HG03558 (cell line): ENCODE measurements at regions not wholly inside any gene's neighbourhood (a gene's known extent, or its start where the extent isn't known, plus 50 kb on each side); places are given as distances from the start of the nearest gene placed in this dataset.
"Not testable (repeated sequence)": the region's sequence is repeated elsewhere in the genome, so short reads cannot be mapped to it uniquely, and the experiment has no call there.

Source experiments
- ATAC-seq: cut with Tn5 transposase; IDR thresholded peaks from one replicate; pipeline ENCODE4 v1.9.1; 2021; ENCODE audit warnings: moderate number of reproducible peaks; ENCODE audit not compliant: unreplicated experiment; ENCODE audit errors: extremely low read depth

- ATAC-seq, result peak; percentile 83
Observed at GRCh38 chr5:169416583-169417196, 115.8 kb upstream of the SLIT3 start.

- no peak for ATAC-seq
Observed at GRCh38 chr5:169415948-169416347, 115.0 kb upstream of the SLIT3 start.

GRCh38 chr5:169415371-169415770, 114.4 kb upstream of the SLIT3 start:
- ATAC-seq, result no peak

- ATAC-seq, result no peak
Observed at GRCh38 chr5:169413416-169413815, 112.5 kb upstream of the SLIT3 start.

GRCh38 chr5:169412831-169413230, 111.9 kb upstream of the SLIT3 start:
- no peak for ATAC-seq

GRCh38 chr5:169411786-169412430, 111.0 kb upstream of the SLIT3 start:
- ATAC-seq, result no peak

GRCh38 chr5:169410996-169411783, 110.3 kb upstream of the SLIT3 start:
- no peak for ATAC-seq

- no peak for ATAC-seq
Observed at GRCh38 chr5:169408731-169409130, 107.8 kb upstream of the SLIT3 start.

- ATAC-seq, result no peak
Observed at GRCh38 chr5:169408171-169408570, 107.2 kb upstream of the SLIT3 start.

- ATAC-seq, result no peak
Observed at GRCh38 chr5:169404223-169404622, 103.3 kb upstream of the SLIT3 start.

GRCh38 chr5:169398515-169398914, 97.6 kb upstream of the SLIT3 start:
- ATAC-seq, result no peak

GRCh38 chr5:169395136-169395535, 94.2 kb upstream of the SLIT3 start:
- no peak for ATAC-seq

- no peak for ATAC-seq
Observed at GRCh38 chr5:169394371-169394770, 93.4 kb upstream of the SLIT3 start.

GRCh38 chr5:169393907-169394306, 93.0 kb upstream of the SLIT3 start:
- no peak for ATAC-seq

GRCh38 chr5:169390265-169390664, 89.3 kb upstream of the SLIT3 start:
- no peak for ATAC-seq

- no peak for ATAC-seq
Observed at GRCh38 chr5:169389318-169389717, 88.4 kb upstream of the SLIT3 start.

- no peak for ATAC-seq
Observed at GRCh38 chr5:169385636-169386035, 84.7 kb upstream of the SLIT3 start.

GRCh38 chr5:169384661-169385060, 83.7 kb upstream of the SLIT3 start:
- ATAC-seq, result no peak

- no peak for ATAC-seq
Observed at GRCh38 chr5:169374761-169375160, 73.8 kb upstream of the SLIT3 start.

- ATAC-seq, result no peak
Observed at GRCh38 chr5:169374111-169374510, 73.2 kb upstream of the SLIT3 start.

GRCh38 chr5:169371801-169372200, 70.9 kb upstream of the SLIT3 start:
- ATAC-seq, result not testable (repeated sequence)
